ENCODE measurements at regions not wholly inside any gene's neighbourhood (a gene's known extent, or its start where the extent isn't known, plus 50 kb on each side); places are given as distances from the start of the nearest gene placed in this dataset.
A peak's percentile ranks its signal among the peaks of the same experiment; 100 is the strongest.

GRCh38 chr2:137826373-137827372, 137.6 kb upstream of the HNMT start:
- DNase-seq, result no peak

GRCh38 chr2:137828624-137829023, 135.6 kb upstream of the HNMT start:
- no peak for DNase-seq

- no peak for DNase-seq
Observed at GRCh38 chr2:137829251-137829650, 135.0 kb upstream of the HNMT start.

DNA sequence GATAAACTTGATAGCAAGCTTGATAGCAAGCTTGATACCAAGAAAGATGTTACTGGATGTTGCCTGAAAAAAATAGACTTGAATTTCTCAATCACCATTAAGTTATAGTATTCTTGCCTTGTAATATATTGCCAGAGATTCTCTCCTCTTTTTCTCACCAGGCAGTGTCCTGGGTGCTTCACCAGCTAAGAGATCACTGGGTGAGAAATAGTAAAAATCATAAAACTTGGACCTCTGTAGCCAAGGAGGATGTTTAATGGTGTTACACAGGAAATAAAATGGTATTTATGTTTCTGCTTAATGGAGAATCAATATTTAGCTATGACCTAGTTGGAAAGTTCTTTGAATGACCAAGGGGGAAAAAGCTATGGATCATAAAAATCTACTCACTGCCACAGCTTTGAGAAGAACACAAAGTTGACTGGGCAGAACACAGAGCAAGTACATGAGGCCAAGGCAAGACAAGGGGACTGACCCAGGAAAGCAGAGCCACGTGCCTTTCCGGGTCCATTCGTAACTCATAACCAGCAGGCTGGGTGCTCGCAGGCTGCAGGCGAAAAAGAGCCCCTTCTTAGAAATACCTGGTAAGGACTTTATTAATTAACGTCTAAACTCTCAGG, 129.4 kb upstream of the HNMT start:
- DNase-seq, result no peak

DNA sequence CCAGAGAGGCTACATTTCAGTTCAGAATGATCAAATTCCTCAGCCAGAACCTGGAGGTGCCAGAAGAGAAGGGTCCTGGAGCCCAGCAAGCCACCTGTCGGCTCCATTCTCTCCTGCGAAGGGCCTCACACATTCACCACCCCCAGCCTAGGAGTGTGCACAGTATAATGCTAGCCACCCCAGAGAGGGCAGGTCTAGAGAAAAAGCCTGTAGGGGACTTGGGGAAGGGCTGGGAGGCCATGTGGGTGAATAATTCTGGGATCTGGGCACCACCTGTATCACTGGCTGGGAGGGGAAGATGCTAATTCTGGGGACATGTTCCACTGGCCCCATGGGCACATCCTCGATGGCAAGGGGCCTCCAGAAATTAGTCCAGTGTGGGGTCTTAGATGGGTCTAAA, 127.6 kb upstream of the HNMT start:
- no peak for DNase-seq

DNA sequence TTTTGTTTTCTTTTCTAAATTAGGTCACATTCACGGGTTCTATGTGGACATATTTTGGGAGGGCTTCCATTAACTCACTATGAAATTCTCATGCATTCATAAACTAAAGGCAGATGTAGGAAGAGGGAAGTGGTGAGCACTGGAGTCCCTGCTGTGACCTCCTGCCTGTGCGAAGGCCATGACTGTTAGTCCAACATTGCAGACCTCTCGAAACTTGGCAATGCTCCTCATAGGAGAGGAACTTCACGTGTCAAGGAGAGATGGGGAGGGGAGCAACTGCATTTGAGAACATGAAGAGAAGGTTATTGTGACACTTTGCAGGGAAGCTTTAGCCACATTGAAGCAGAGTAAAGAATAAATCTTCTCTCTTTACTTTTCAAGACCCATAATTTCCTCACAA, 126.4 kb upstream of the HNMT start:
- DNase-seq, result no peak

DNA sequence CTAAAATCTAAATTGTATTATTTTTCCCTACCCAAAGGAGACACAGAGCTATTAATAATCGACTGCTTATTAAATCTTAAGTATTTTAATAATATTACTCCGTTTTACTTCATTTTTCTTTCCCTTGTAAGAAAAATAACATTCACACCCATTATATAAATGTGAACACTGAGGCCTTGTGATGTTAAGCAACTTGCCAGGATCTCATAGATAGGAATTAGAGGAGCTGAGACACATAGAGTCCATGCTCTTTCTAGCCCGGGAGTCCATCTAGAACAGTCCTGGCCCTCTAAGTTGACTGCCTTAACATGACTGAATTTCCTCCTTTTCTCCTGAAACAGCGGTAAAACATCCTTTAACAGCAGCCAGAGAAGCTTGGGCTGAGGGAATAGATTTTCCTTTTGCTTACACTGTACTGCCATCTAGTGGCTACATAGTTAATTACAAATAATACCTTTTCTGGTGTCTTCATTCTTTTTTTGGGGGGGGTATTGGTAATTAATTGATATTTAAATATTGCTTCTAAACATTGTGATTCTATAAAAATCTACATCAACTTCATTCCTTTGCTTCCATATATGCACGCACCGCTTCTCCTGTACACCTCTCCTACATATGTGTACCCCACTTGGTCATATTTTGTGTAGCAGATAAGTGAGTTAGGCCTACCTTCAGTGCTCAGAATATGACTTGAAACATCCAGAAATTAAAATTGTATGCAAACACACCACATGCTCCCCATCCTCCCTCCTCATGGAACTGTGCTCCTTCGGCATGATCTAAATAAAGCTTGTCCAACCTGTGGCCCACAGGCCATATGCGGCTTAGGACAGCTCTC, 125.8 kb upstream of the HNMT start:
- DNase-seq, result no peak

DNA sequence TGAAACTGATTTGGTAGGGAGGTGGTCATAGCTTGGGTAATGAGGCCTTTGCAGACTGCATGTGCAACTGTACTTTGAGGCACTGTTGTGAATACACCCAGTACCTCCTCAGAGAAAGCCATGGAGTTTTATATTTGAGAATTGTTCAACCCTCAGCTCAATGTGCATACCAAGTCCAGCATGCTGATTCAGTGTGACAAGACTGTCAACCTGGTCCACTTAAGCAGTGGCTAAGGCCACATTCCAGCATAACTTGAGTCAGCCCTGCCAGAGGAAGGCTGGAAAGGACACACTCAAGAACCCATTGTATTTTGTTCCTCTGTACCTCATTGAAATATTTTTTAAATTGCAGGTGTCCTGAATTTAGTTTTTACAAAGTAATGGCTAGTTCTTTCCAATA, 121.8 kb upstream of the HNMT start:
- no peak for DNase-seq

- no peak for DNase-seq
Observed at GRCh38 chr2:137842952-137843351, 121.3 kb upstream of the HNMT start.

- no peak for DNase-seq
Observed at GRCh38 chr2:137845422-137845821, 118.9 kb upstream of the HNMT start.

DNA sequence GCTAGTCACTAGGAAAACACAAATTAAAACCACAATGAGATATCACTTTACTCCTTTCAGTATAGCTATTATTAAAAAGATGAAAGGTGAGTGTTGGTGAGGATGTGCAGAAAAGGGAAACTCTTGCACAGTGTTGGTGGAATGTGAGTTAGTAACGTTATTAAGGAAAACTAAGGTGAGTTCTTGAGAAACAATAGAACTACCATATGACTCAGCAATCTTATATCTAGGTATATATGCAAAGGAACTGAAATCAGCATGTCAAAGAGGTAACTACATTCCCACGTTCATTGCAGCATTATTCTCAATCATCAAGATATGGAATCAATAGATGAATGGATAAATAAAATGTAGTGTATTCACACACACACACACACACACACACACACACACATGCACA, 117.3 kb upstream of the HNMT start:
- no peak for DNase-seq

- no peak for DNase-seq
Observed at GRCh38 chr2:137847443-137847842, 116.8 kb upstream of the HNMT start.

DNA sequence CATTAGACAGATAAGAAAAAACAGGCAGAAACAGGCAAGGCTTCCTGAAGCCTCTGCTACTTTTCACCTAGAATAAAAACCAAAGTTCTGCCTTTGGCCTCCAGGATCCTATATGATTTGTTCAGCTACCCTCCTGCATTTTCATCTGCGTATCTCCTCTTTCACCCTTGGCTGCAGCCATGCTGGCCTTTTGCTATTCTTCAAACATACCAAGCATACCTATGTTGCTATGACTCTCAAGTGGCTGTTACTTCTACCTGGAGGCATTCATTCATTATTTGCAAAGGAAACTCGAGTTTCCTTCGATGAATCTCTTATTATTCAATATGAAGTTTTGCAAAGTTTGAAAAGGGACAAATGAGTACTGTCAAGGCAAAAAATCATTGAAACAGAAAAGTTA, 106.4 kb upstream of the HNMT start:
- DNase-seq, result no peak

DNA sequence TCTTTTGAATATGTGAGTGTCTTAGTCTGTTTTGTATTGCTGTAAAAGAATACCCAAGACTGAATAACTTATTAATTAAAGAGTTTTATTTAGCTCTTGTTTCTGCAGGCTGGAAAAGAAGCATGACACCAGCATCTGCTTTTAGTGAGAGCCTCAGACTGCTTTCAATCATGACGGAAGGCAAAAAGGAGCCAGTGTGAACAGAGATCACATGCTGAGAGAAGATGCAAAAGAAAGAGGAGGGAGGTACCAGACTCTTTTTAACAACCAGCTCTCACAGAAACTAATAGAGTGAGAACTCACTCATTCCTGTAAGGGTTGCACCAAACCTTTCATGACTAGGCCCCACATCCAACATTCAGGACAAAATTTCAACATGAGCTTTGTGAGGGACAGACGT, 101.6 kb upstream of the HNMT start:
- no peak for DNase-seq

DNA sequence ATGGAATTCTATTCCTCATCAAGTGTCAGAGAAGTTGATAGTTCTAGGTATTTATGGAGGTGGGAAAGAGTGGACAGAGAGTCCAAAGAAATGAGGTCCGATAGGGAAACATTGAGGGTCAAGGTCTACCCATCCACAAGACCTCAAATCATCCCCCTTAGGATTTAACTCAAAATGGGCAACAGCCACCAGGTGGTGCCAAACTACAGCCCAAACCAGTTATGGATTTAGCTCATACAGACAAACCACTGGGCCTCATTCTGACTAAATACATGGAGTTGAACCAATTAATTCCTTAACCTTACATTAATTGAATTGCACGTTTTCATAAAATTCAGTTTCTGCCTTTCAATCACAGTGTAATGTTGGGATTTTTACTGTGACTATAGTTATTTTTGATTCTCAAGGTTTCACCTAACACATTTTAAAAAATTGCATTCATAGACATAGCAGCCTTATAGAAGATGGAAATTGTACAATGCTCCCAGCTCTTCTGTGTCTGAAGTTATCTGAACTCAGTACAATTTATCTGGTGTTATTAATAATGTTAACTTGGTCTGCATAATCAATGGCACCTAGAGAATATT, 98.2 kb upstream of the HNMT start:
- peak; percentile 58 to 64 for DNase-seq

- no peak for DNase-seq
Observed at GRCh38 chr2:137870682-137871081, 93.6 kb upstream of the HNMT start.

DNA sequence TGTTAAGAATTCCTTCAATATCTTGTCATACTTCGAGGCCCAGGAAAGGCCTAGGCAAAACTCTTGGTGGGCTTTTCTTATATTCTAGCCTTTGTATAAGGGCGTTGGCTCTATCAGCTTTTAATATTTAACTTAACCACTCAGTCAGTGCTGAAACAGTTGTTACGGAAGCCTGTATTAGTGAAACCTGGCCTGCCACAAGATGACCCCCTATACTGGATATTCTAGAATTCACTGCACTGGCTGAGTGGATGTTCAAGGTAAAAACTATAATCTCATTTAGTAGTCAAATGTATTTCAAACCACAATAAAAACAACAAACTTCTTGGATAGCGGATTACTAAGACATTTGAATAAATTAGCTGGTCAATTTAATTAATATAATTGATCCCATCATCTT, 91.7 kb upstream of the HNMT start:
- DNase-seq, result no peak

GRCh38 chr2:137873536-137874244, 90.6 kb upstream of the HNMT start:
- DNase-seq, result no peak

GRCh38 chr2:137879121-137879520, 85.2 kb upstream of the HNMT start:
- no peak for DNase-seq

DNA sequence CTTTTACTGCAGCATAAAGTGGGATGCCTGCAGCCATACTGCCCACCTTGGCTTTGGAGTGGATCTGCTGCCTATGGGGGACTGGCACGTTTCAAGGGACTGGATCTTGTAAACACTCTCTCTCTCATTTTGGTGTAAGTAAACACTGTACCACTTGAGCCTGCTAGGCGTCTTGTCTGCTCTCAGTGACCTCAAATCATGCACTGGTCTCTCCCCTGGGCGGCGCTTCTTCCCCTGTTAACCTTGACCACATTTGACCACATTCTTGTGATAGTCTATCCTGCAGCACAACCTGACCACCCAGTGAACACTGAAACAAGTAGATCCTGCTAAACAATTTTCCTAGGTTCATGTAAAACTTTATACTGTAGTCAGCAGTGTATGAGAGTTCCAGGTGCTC, 82.6 kb upstream of the HNMT start:
- DNase-seq, result no peak

DNA sequence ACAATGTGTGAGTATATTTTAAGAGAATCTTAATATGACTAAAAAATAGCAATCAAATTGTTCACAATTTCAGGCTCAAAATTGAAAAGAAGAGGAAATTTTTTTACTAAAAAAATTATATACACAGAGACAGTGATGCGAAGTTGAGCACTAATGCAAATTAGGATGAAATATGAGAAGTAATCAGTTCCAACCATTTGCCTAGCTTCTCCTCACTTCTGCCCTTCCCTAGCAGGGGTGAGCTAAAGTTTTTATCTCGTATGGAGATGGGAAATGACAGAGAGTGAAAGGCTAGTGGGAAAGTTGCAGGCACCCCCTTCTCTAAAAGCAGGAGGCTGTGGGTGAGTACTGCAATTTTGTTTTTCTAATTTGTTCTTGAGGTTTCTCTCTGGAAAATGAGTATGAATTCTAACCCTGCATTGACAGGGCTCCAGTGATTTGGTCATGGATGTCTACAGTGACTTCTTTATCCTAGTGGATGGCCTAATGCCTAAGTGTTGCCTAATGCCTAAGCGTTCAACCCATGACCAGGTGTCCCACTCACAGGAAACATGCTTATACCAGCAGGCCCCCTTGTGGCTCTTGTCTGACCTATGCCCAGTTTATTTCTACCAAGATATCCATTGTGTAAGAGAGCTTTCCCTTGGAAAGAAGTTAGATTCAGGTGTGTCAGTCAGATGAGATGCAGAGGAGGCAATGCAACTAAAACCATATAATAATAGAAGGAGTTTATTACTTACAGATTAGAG, 78.0 kb upstream of the HNMT start:
- no peak for DNase-seq

- DNase-seq, result peak in 1 of 2 donors; percentile 6
Observed at GRCh38 chr2:137888845-137889244, 75.4 kb upstream of the HNMT start.

All from stimulated activated CD4-positive, alpha-beta T cell treated with anti-CD3 and anti-CD28 coated beads, Interleukin-2, amount 100 ng/mL, for 24 hours (primary cell).